ENCODE measurements at regions not wholly inside any gene's neighbourhood (a gene's known extent, or its start where the extent isn't known, plus 50 kb on each side); places are given as distances from the start of the nearest gene placed in this dataset.

DNA sequence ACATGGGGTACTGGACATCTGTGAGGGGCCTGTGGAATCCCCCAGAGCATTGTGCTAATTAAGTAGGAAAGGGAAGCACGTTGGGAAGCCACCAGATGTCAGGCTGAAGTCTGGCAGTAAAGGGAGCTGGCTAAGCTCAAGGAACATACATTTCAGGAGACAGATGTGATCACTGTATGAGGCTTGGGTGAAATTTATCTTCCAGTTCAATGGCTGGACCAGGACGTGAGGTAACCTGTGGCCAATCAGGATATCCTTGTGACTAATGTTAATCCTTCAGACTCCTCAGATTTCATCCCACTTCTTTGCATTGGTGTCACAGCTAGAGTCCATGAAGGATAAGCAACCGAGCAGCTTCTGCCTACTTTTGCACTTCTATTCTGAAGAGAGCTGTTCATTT, 110.2 kb upstream of the APP start:
- H3K4me3 ChIP-seq, result no peak overlapping the region
- no peak overlapping the region for H3K27ac ChIP-seq
- no peaks in the 10 kb centered on the region for H3K36me3 ChIP-seq
- no peaks in the 10 kb centered on the region for H3K9me3 ChIP-seq (ENCODE audit: low read depth)
- DNase-seq (ENCODE audit: low read depth in 1 of 2, low spot score in 1 of 2), result peak in 1 of 2 donors; percentile 9
- no peaks in the 10 kb centered on the region for H3K4me1 ChIP-seq (ENCODE audit: low read depth)
- no peaks in the 10 kb centered on the region for H3K27me3 ChIP-seq
- TF ChIP-seq, protein P1, sequence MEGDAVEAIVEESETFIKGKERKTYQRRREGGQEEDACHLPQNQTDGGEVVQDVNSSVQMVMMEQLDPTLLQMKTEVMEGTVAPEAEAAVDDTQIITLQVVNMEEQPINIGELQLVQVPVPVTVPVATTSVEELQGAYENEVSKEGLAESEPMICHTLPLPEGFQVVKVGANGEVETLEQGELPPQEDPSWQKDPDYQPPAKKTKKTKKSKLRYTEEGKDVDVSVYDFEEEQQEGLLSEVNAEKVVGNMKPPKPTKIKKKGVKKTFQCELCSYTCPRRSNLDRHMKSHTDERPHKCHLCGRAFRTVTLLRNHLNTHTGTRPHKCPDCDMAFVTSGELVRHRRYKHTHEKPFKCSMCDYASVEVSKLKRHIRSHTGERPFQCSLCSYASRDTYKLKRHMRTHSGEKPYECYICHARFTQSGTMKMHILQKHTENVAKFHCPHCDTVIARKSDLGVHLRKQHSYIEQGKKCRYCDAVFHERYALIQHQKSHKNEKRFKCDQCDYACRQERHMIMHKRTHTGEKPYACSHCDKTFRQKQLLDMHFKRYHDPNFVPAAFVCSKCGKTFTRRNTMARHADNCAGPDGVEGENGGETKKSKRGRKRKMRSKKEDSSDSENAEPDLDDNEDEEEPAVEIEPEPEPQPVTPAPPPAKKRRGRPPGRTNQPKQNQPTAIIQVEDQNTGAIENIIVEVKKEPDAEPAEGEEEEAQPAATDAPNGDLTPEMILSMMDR (IDR thresholded peaks at IDR 0.05; ENCODE audit: low read depth, low read length), result no peak

DNA sequence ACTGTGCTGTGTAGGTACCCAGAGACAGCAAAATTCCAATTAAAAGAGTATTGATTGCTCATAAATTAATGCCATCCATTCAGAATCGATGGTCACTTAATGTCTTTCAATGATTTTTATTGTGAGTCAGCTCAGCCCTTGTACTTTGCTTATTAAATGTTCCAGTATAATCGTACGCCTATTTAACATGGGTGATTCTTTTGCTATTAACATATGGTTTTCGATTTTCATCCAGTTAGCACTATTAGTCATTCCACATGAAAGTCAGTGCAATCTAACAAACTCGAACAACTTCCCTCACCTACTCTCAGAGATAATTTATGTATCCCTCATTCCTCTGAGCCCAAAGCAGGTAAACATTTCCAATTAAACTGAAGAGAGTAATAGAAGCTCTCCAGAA, 109.6 kb upstream of the APP start:
- no peak for DNase-seq (ENCODE audit: low read depth in 1 of 2, low spot score in 1 of 2)
- no peaks in the 10 kb centered on the region for H3K4me1 ChIP-seq (ENCODE audit: low read depth)
- no peaks in the 10 kb centered on the region for H3K9me3 ChIP-seq (ENCODE audit: low read depth)
- TF ChIP-seq, protein P1 (IDR thresholded peaks at IDR 0.05; ENCODE audit: low read depth, low read length), result no peak
- H3K4me3 ChIP-seq, result no peak overlapping the region
- no peak overlapping the region for H3K27ac ChIP-seq
- H3K36me3 ChIP-seq, result no peaks in the 10 kb centered on the region
- H3K27me3 ChIP-seq, result no peaks in the 10 kb centered on the region

DNA sequence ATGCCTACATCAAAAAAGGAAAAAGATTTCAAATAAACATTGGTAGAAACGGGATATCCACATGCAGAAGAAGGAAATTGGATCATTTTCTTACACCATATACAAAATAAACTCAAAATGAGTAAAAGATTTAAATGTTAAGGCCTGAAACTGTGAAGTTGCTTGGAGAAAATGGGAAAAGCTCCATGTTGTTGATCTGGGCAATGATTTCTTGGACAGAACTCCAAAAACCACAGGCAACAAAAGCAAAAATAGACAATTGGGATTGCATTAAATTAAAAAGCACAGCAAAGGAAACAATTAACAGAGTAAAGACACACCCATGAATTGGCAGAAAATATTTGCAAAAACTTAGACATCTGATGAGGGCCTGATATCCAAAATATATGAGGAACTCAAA, 105.2 kb upstream of the APP start:
- Histone ChIP-seq H3K4me3 (no peak overlapping the region), H3K4me1 (ENCODE audit: low read depth) (no peaks in the 10 kb centered on the region), H3K36me3 (no peaks in the 10 kb centered on the region), H3K27ac (no peak overlapping the region), H3K27me3 (no peaks in the 10 kb centered on the region), H3K9me3 (ENCODE audit: low read depth) (no peaks in the 10 kb centered on the region)
- no peak for DNase-seq (ENCODE audit: low read depth in 1 of 2, low spot score in 1 of 2)
- TF ChIP-seq, protein P1 (IDR thresholded peaks at IDR 0.05; ENCODE audit: low read depth, low read length), result no peak

DNA sequence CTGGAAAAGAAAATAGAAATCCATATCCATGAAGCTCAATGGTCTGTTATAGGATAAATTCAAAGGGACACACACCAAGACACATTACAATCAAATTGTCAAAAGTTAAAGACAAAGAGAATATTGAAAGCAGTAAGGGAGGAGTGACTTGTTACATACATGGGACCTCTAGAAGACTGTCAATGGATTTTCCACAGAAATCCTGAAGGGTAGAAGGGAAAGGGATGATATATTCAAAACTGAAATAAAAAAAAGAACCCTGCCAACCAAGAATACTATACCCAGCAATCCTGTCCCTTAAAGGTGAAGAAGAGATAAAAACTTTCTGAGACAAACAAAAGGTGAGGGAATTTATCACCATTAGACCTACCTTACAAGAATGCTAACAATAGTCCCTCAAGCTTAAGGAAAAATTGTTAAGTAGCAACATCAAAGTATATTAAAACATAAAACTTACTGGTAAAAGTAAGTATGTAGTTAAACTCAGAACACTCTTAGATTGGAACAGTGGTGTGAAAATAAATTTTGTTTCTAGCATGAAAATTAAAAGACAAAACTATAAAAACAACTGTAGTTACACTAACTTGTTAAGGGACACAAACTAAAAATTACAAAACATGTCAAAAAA, 103.2 kb upstream of the APP start:
- TF ChIP-seq, protein P1 (IDR thresholded peaks at IDR 0.05; ENCODE audit: low read depth, low read length), result no peak
- DNase-seq (ENCODE audit: low read depth in 1 of 2, low spot score in 1 of 2), result no peak

DNA sequence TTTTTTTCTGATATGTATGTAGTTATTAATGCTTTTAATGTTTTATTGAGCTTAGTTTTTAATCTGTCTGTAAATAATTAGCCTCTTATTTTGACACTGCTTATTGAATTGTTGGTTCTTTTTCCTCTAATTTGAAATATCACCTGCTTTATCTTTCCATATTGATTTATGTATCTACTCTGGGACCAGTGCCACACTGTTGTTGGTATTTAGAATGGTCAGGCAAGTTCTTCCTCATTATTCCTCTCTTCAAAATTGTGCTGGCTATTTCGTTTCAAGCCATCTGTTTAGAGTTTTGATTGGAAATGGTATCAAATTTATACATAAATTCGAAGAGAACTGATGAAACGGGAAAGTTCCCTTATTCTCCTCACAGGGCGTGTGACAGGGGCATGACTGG, 96.8 kb upstream of the APP start:
- H3K4me1 ChIP-seq (ENCODE audit: low read depth), result no peaks in the 10 kb centered on the region
- H3K9me3 ChIP-seq (ENCODE audit: low read depth), result no peaks in the 10 kb centered on the region
- no peak for DNase-seq (ENCODE audit: low read depth in 1 of 2, low spot score in 1 of 2)
- H3K4me3 ChIP-seq, result no peak overlapping the region
- TF ChIP-seq, protein P1 (IDR thresholded peaks at IDR 0.05; ENCODE audit: low read depth, low read length), result no peak
- H3K27me3 ChIP-seq, result no peaks in the 10 kb centered on the region
- H3K36me3 ChIP-seq, result no peaks in the 10 kb centered on the region
- H3K27ac ChIP-seq, result no peak overlapping the region

More for the DNA sequence above, 103.2 kb upstream of the APP start:
- Histone ChIP-seq H3K36me3 (no peaks in the 10 kb centered on the region), H3K9me3 (ENCODE audit: low read depth) (no peaks in the 10 kb centered on the region), H3K27me3 (no peaks in the 10 kb centered on the region), H3K4me1 (ENCODE audit: low read depth) (no peaks in the 10 kb centered on the region), H3K27ac (no peak overlapping the region), H3K4me3 (no peak overlapping the region)

Measured in cardiac muscle cell (in vitro differentiated cells and primary cell).